Transverse colon (tissue), 4 donors: ENCODE measurements at regions not wholly inside any gene's neighbourhood (a gene's known extent, or its start where the extent isn't known, plus 50 kb on each side); places are given as distances from the start of the nearest gene placed in this dataset.

Source experiments
- DNase-seq: peaks from one replicate; pipeline ENCODE4 v3.0.0-alpha.2; 2019
- H3K27ac ChIP-seq, 4 donors: fragments of 200-600 bp; sonication (generic); 2 replicates each; pipeline ENCODE4 v1.5.1; 2016 to 2018; ENCODE audit warnings: inconsistent platforms in 4 of 4
- H3K27me3 ChIP-seq: fragments of 200-600 bp; sonication (generic); 2 replicates; pipeline ENCODE4 v1.5.1; 2017; ENCODE audit warnings: inconsistent platforms
- H3K36me3 ChIP-seq, 4 donors: fragments of 200-600 bp; sonication (generic); 2 replicates each; pipeline ENCODE4 v1.5.1; 2017 to 2019; ENCODE audit warnings: inconsistent platforms in 4 of 4
- H3K4me1 ChIP-seq, 4 donors: fragments of 200-600 bp; sonication (generic); 2 replicates each; pipeline ENCODE4 v1.5.1; 2017 to 2020; ENCODE audit warnings: inconsistent platforms in 4 of 4
- H3K4me3 ChIP-seq, 4 donors: fragments of 200-600 bp; sonication (generic); 1 replicate in 1 of 4; 2 replicates in 3 of 4; pipeline versions ENCODE4 v1.5.1 to v1.6.1; 2017 to 2019; ENCODE audit warnings: inconsistent platforms in 4 of 4
- H3K9me3 ChIP-seq, 2 donors: fragments of 200-600 bp; sonication (generic); 2 replicates each; pipeline ENCODE4 v1.5.1; 2017 to 2019; ENCODE audit warnings: inconsistent platforms in 2 of 2
- EP300 ChIP-seq: sonication (generic); formaldehyde crosslinking; IDR thresholded peaks from one replicate; pipeline ENCODE4 v1.6.1; 2017; ENCODE audit warnings: antibody characterized with exemption, low read depth
- POLR2A ChIP-seq: fragments of 450-650 bp; IDR thresholded peaks from one replicate; pipeline ENCODE4 v1.6.1; 2016; ENCODE audit warnings: antibody characterized with exemption, mild to moderate bottlenecking, moderate library complexity
- POLR2AphosphoS5 ChIP-seq, 3 donors: sonication (generic); formaldehyde crosslinking; IDR thresholded peaks; one replicate each; pipeline ENCODE4 v1.6.1; 2016; ENCODE audit warnings: antibody characterized with exemption in 3 of 3
- WGBS, 2 donors: methylation state at CpG; one replicate each; pipeline ENCODE4 v1.1.5; 2018; ENCODE audit warnings: low coverage in 1 of 2; 5-methylcytosine and 5-hydroxymethylcytosine counted together
- in situ Hi-C, 4 donors: fragments of 200-750 bp; cut with MboI; loops; one replicate each; pipeline versions ENCODE4 v1.15.0 to v1.15.1; 2017; ENCODE audit warnings: low sequenced_read_pairs in 3 of 4, low pct_ligation_motif_present in 1 of 4, low pct_unique_long_range_greater_than_20kb in 1 of 4
- intact Hi-C: fragments of 100-400 bp; cut with DNase I; formaldehyde crosslinking; loops from one replicate; pipeline ENCODE4 v1.15.1; 2023; ENCODE audit warnings: low total_unique reads
- TF ChIP-seq, protein P1 (sequence below), 5 experiments: fragments of 200-600 bp in 3 of 5; fragments of 450-650 bp in 2 of 5; sonication (generic) in 3 of 5; IDR thresholded peaks; 1 replicate in 2 of 5; 2 replicates in 3 of 5; pipeline ENCODE4 v1.5.1; 2016 to 2017; ENCODE audit warnings: antibody characterized with exemption in 5 of 5, inconsistent platforms in 3 of 5, mild to moderate bottlenecking in 2 of 5, moderate library complexity in 1 of 5

DNA sequence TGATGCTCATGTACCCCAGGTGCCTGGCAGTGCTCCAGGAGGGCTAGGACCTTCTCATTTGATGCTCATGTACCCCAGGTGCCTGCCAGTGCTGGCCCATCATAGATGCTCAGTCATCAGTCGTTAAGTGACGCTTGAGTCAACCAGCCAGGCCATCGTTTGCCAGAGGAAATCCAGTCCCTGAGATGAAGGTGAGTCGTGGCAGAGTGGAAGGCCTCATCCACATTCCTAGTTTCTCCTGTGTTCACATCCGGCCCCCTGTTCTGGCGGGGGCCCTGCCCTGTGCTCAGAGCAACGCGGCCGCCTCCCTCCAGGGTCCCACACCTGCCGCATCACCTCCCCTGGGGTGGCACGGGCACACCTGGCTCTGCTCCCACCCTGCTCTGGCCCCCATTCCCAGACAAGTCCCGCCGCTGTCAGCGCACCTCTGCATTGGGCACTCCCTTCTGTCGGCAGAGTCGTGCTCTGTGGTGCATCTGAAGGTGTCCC lies 279.9 kb downstream of the BRD1 start:
- in situ Hi-C loops = no loop called here
- 77% methylated on average over 16 of the region's 16 CpGs; no CpG with 5 or more reads in 1 of the 2 donors for whole genome bisulfite sequencing, 2 donors

DNA sequence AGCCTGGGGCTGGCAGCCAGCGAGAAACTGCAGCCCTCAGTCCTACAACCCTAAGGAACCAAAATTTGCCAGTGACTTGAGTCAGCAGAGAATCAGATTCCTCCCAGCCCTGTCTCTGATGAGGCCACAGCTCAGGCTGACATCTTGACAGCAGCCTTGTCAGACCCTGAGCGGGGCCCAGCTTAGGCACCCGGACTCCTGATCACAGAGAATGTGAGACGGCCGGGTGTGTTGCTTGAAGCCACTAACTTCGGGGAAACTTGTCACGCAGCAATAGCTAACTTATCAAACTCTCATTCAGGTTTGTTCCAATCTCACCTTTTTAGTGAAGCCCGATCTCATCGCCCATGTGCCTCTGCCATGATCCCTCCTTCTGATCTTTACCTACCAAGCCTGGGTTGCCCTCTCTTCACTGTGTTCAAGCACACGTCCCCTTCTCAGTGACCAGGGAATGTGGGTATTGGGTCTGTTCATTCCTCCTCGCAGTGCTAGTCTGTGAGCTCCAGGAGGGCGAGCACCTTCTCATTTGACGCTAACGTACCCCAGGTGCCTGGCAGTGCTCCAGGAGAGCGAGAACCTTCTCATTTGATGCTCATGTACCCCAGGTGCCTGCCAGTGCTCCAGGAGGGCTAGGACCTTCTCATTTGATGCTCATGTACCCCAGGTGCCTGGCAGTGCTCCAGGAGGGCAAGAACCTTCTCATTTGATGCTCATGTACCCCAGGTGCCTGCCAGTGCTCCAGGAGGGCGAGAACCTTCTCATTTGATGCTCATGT lies 280.7 kb downstream of the BRD1 start:
- TF ChIP-seq, protein P1, sequence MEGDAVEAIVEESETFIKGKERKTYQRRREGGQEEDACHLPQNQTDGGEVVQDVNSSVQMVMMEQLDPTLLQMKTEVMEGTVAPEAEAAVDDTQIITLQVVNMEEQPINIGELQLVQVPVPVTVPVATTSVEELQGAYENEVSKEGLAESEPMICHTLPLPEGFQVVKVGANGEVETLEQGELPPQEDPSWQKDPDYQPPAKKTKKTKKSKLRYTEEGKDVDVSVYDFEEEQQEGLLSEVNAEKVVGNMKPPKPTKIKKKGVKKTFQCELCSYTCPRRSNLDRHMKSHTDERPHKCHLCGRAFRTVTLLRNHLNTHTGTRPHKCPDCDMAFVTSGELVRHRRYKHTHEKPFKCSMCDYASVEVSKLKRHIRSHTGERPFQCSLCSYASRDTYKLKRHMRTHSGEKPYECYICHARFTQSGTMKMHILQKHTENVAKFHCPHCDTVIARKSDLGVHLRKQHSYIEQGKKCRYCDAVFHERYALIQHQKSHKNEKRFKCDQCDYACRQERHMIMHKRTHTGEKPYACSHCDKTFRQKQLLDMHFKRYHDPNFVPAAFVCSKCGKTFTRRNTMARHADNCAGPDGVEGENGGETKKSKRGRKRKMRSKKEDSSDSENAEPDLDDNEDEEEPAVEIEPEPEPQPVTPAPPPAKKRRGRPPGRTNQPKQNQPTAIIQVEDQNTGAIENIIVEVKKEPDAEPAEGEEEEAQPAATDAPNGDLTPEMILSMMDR (IDR thresholded peaks at IDR 0.05) = no peak
- TF ChIP-seq POLR2A (no peak), EP300 (no peak), POLR2AphosphoS5 (IDR thresholded peaks at IDR 0.05) (no peak)
- H3K27ac ChIP-seq = no peak overlapping the region
- H3K27me3 ChIP-seq = peaks cover 7% of the 10 kb centered on the region
- WGBS, 2 donors = 87 to 89% methylated on average over 10 to 16 of the region's 16 CpGs
- no peaks in the 10 kb centered on the region for H3K4me1 ChIP-seq
- H3K4me3 ChIP-seq = no peak overlapping the region
- in situ Hi-C loops = no loop called here
- DNase-seq = no peak
- no peaks in the 10 kb centered on the region for H3K36me3 ChIP-seq
- intact Hi-C loops = no loop called here
- no peaks in the 10 kb centered on the region for H3K9me3 ChIP-seq

More for the DNA sequence above, 279.9 kb downstream of the BRD1 start:
- Histone ChIP-seq H3K36me3 (no peaks in the 10 kb centered on the region), H3K9me3 (no peaks in the 10 kb centered on the region), H3K4me3 (no peak overlapping the region), H3K4me1 (no peaks in the 10 kb centered on the region), H3K27me3 (peaks cover 7% of the 10 kb centered on the region), H3K27ac (no peak overlapping the region)
- no peak for DNase-seq
- intact Hi-C loops = no loop called here
- TF ChIP-seq EP300 (no peak), POLR2AphosphoS5 (IDR thresholded peaks at IDR 0.05) (no peak), POLR2A (no peak)
- TF ChIP-seq, protein P1 (IDR thresholded peaks at IDR 0.05) = no peak

DNA sequence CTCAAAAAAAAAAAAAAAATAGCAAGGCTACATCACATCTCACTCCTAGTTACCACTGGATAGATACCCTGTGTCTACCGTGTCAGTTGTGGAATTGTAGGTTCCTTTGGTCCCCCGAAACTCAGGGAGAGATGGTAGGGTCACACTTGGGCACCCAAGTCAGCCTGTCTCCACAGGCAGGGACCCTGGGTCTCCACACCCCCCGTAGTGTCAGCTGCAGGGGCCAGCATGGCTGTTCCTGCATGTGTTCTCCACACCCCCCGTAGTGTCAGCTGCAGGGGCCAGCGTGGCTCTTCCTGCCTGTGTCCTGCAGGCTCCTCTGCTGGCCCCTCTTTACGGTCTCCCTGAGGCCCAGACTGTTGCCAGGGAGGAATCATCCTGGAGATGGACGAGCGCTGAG lies 282.1 kb downstream of the BRD1 start:
- Histone ChIP-seq H3K4me3 (no peak overlapping the region), H3K36me3 (no peaks in the 10 kb centered on the region), H3K4me1 (no peaks in the 10 kb centered on the region), H3K9me3 (no peaks in the 10 kb centered on the region), H3K27ac (no peak overlapping the region), H3K27me3 (peaks cover 7% of the 10 kb centered on the region)
- no peak for DNase-seq
- WGBS, 2 donors = 67% methylated on average over 8 of the region's 8 CpGs; no CpG with 5 or more reads in 1 of the 2 donors
- no peak for TF ChIP-seq POLR2AphosphoS5 (IDR thresholded peaks at IDR 0.05)
- intact Hi-C loops (no loop called here), in situ Hi-C loops (no loop called here)

DNA sequence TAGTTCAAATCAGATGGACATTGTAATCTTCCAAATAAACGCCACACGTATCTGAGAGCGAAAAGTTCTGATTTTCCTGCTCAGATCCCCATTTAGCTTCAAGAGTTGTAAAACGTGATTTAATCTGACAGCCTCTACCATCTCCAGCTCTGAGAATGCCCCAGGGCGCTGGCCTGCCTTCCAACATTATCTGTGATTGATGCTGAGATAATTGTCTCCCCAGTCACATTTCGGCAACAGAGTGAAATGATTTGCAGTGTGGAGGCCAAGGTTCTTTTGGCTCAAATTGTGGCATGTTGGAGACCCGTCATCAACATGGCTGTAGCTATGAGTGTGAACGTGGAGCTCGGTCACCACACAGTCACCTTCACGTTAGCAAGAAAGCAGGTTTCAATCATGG lies 283.4 kb downstream of the BRD1 start:
- H3K4me1 ChIP-seq = no peaks in the 10 kb centered on the region
- TF ChIP-seq EP300 (no peak), POLR2AphosphoS5 (IDR thresholded peaks at IDR 0.05) (no peak), POLR2A (no peak)
- TF ChIP-seq, protein P1 (IDR thresholded peaks at IDR 0.05) = no peak
- no peak overlapping the region for H3K27ac ChIP-seq
- H3K36me3 ChIP-seq = no peaks in the 10 kb centered on the region
- 70 to 82% methylated on average over 4 to 10 of the region's 10 CpGs for WGBS, 2 donors
- H3K9me3 ChIP-seq = no peaks in the 10 kb centered on the region
- no peak for DNase-seq
- peaks cover 7% of the 10 kb centered on the region for H3K27me3 ChIP-seq
- H3K4me3 ChIP-seq = no peak overlapping the region
- in situ Hi-C loops (no loop called here), intact Hi-C loops (no loop called here)
